ENCODE measurements at regions not wholly inside any gene's neighbourhood (a gene's known extent, or its start where the extent isn't known, plus 50 kb on each side); places are given as distances from the start of the nearest gene placed in this dataset.
"Not testable (repeated sequence)": the region's sequence is repeated elsewhere in the genome, so short reads cannot be mapped to it uniquely, and the experiment has no call there.

DNA sequence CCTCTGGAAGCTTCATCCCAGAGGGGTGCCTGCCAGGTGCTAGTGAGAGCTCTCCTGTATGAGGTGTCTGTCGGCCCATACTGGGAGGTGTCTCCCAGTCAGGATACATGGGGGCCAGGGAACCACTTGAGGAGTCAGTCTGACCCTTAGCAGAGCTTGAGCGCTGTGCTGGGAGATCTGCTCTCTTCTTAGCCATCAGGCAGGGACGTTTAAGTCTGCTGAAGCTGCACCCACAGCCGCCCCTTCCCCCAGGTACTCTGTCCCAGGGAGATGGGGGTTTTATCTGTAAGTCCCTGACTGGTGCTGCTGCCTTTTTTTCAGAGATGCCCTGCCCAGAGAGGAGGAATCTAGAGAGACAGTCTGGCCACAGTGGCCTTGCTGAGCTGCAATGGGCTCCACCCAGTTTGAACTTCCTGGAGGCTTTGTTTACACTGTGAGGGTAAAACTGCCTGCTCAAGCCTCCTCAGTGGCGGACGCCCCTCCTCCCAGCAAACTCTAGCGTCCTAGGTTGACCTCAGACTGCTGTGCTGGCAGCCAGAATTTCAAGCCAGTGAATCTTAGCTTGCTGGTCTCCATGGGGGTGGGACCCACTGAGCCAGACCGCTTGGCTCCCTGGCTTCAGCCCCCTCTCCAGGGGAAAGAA is 93.3 kb upstream of the DYRK2 start:
- TF ChIP-seq CTCF (conservative IDR thresholded peaks at IDR 0.05; ENCODE audit: low read depth, low read length); EZH2 (IDR thresholded peaks at IDR 0.05; ENCODE audit: borderline replicate concordance, low read depth, low read length, poor library complexity, severe bottlenecking): not testable (repeated sequence)

All from A673 (cell line).